ENCODE measurements at regions not wholly inside any gene's neighbourhood (a gene's known extent, or its start where the extent isn't known, plus 50 kb on each side); places are given as distances from the start of the nearest gene placed in this dataset.

- TF ChIP-seq POLR2A (IDR thresholded peaks at IDR 0.05) (no peak), CTCF (IDR thresholded peaks at IDR 0.05) (no peak)
Observed at GRCh38 chr16:9275377-9275776, 183.9 kb downstream of the HAPSTR1 start.
